ENCODE measurements at regions not wholly inside any gene's neighbourhood (a gene's known extent, or its start where the extent isn't known, plus 50 kb on each side); places are given as distances from the start of the nearest gene placed in this dataset.

DNA sequence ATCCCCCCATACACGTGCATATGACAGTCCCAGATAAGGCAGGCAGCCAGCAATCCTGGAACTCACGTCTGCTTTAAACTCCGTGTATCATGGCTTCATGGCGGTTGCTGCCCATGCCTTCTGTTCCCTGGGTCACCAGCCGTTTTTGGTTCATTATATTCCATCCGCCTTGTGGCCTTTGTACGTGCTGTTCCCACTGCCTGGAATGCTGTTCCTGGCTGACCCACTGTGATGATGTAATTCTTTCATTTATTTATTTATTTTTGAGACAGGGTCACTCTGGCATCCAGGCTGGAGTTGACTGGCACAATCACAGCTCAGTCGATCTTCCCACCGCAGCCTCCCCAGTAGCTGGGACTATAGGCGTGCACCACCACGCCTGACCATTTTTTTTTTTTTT is 136.7 kb upstream of the GSE1 start:
- 93% methylated on average over 11 of the region's 11 CpGs for WGBS (ENCODE audit: low lambda C conversion rate)
- H3K79me2 ChIP-seq (ENCODE audit: insufficient read depth) = no peaks in the 10 kb centered on the region

GRCh38 chr16:85477801-85478363 is 135.2 kb upstream of the GSE1 start:
- Histone ChIP-seq H3F3A (replicated peaks; ENCODE audit: insufficient read depth) (no peaks in the 10 kb centered on the region), H3K9me2 (no peaks in the 10 kb centered on the region), H3K36me3 (replicated peaks in 1 of 2; ENCODE audit: control insufficient read depth in 1 of 2, insufficient read depth in 2 of 2, low read length in 1 of 2) (no peaks in the 10 kb centered on the region), H4K20me1 (ENCODE audit: insufficient read depth) (0 out of 2 replicates have a peak, but pooled peaks cover 6% of the 10 kb centered on the region), H3K27ac (ENCODE audit: low read depth in 2 of 2, low read length in 1 of 2) (no peak overlapping the region), H3K9me3 (no peaks in the 10 kb centered on the region), H3K4me1 (ENCODE audit: control insufficient read depth in 1 of 2, insufficient read depth in 2 of 2, low read depth in 1 of 2, low read length in 1 of 2) (peaks cover 0 to 35% of the 10 kb centered on the region in 2 experiments; a peak in 2 of 4 replicates), H3K9ac (no peak overlapping the region), H3K4me2 (no peak overlapping the region), H3K27me3 (ENCODE audit: insufficient read depth) (no peaks in the 10 kb centered on the region), H3K79me2 (ENCODE audit: insufficient read depth) (no peaks in the 10 kb centered on the region), H2AFZ (ENCODE audit: low read depth) (no peak overlapping the region), H3K4me3 (ENCODE audit: low read depth in 2 of 2, low read length in 1 of 2) (no peak overlapping the region)
- WGBS (ENCODE audit: low lambda C conversion rate) = 89% methylated on average over 23 of the region's 24 CpGs
- POLR2A ChIA-PET = no interaction called here
- no peak for DNase-seq
- CTCF ChIA-PET = interaction anchor here (0.7 to 1.1 kb wide), 2 partner anchors 32 to 75 kb away, joined by 3 read pairs; no protein-coding TSS in a partner anchor
- TF ChIP-seq USF1 (IDR thresholded peaks at IDR 0.05; ENCODE audit: borderline replicate concordance, low read depth) (no peak), MEF2A (IDR thresholded peaks at IDR 0.05; ENCODE audit: borderline replicate concordance, low read depth) (no peak), EP300 (IDR thresholded peaks at IDR 0.05; ENCODE audit: borderline replicate concordance in 1 of 2, low read depth in 1 of 2, low read length in 1 of 2) (no peak), SIN3A (IDR thresholded peaks at IDR 0.05; ENCODE audit: borderline replicate concordance, low read depth, low read length) (no peak), POLR2AphosphoS5 (IDR thresholded peaks at IDR 0.05; ENCODE audit: low read depth, low read length) (no peak), FOSL2 (IDR thresholded peaks at IDR 0.05; ENCODE audit: borderline replicate concordance, low read depth) (no peak), YY1 (IDR thresholded peaks at IDR 0.05; ENCODE audit: low read depth) (no peak), FOXJ3 (CRISPR knock-in tag; IDR thresholded peaks at IDR 0.05) (no peak), RFX5 (IDR thresholded peaks at IDR 0.05; ENCODE audit: low read length) (no peak), NFIC (IDR thresholded peaks at IDR 0.05; ENCODE audit: borderline replicate concordance) (no peak), TAF1 (IDR thresholded peaks at IDR 0.05; ENCODE audit: borderline replicate concordance, low read depth, low read length) (no peak), CHD2 (IDR thresholded peaks at IDR 0.05; ENCODE audit: low read length, partially characterized antibody) (no peak), TCF12 (IDR thresholded peaks at IDR 0.05) (no peak), FOXM1 (IDR thresholded peaks at IDR 0.05; ENCODE audit: low read depth) (no peak), GABPA (IDR thresholded peaks at IDR 0.05; ENCODE audit: low read depth) (no peak)
- TF ChIP-seq, protein P1, sequence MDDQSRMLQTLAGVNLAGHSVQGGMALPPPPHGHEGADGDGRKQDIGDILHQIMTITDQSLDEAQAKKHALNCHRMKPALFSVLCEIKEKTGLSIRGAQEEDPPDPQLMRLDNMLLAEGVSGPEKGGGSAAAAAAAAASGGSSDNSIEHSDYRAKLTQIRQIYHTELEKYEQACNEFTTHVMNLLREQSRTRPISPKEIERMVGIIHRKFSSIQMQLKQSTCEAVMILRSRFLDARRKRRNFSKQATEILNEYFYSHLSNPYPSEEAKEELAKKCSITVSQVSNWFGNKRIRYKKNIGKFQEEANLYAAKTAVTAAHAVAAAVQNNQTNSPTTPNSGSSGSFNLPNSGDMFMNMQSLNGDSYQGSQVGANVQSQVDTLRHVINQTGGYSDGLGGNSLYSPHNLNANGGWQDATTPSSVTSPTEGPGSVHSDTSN (IDR thresholded peaks at IDR 0.05) = no peak
- TF ChIP-seq, protein P2, sequence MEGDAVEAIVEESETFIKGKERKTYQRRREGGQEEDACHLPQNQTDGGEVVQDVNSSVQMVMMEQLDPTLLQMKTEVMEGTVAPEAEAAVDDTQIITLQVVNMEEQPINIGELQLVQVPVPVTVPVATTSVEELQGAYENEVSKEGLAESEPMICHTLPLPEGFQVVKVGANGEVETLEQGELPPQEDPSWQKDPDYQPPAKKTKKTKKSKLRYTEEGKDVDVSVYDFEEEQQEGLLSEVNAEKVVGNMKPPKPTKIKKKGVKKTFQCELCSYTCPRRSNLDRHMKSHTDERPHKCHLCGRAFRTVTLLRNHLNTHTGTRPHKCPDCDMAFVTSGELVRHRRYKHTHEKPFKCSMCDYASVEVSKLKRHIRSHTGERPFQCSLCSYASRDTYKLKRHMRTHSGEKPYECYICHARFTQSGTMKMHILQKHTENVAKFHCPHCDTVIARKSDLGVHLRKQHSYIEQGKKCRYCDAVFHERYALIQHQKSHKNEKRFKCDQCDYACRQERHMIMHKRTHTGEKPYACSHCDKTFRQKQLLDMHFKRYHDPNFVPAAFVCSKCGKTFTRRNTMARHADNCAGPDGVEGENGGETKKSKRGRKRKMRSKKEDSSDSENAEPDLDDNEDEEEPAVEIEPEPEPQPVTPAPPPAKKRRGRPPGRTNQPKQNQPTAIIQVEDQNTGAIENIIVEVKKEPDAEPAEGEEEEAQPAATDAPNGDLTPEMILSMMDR (IDR thresholded peaks at IDR 0.05) = no peak
- TF ChIP-seq, protein P3, sequence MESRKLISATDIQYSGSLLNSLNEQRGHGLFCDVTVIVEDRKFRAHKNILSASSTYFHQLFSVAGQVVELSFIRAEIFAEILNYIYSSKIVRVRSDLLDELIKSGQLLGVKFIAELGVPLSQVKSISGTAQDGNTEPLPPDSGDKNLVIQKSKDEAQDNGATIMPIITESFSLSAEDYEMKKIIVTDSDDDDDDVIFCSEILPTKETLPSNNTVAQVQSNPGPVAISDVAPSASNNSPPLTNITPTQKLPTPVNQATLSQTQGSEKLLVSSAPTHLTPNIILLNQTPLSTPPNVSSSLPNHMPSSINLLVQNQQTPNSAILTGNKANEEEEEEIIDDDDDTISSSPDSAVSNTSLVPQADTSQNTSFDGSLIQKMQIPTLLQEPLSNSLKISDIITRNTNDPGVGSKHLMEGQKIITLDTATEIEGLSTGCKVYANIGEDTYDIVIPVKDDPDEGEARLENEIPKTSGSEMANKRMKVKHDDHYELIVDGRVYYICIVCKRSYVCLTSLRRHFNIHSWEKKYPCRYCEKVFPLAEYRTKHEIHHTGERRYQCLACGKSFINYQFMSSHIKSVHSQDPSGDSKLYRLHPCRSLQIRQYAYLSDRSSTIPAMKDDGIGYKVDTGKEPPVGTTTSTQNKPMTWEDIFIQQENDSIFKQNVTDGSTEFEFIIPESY (IDR thresholded peaks at IDR 0.05; ENCODE audit: borderline replicate concordance, low read depth) = no peak

More for the DNA sequence above, 136.7 kb upstream of the GSE1 start:
- H3K9me2 ChIP-seq = no peaks in the 10 kb centered on the region
- H3K9ac ChIP-seq = no peak overlapping the region
- H3K9me3 ChIP-seq = no peaks in the 10 kb centered on the region
- no peak for TF ChIP-seq ELF1 (IDR thresholded peaks at IDR 0.05)
- no peak overlapping the region for H3K4me3 ChIP-seq (ENCODE audit: low read depth in 2 of 2, low read length in 1 of 2)
- H3F3A ChIP-seq (replicated peaks; ENCODE audit: insufficient read depth) = no peaks in the 10 kb centered on the region
- no peaks in the 10 kb centered on the region for H3K27me3 ChIP-seq (ENCODE audit: insufficient read depth)
- peaks cover 0 to 48% of the 10 kb centered on the region in 2 experiments; a peak in 2 of 4 replicates for H3K4me1 ChIP-seq (ENCODE audit: control insufficient read depth in 1 of 2, insufficient read depth in 2 of 2, low read depth in 1 of 2, low read length in 1 of 2)
- 0 out of 2 replicates have a peak, but pooled peaks cover 6% of the 10 kb centered on the region for H4K20me1 ChIP-seq (ENCODE audit: insufficient read depth)
- H3K36me3 ChIP-seq (replicated peaks in 1 of 2; ENCODE audit: control insufficient read depth in 1 of 2, insufficient read depth in 2 of 2, low read length in 1 of 2) = no peaks in the 10 kb centered on the region
- no peak overlapping the region for H3K4me2 ChIP-seq
- POLR2A ChIA-PET = no interaction called here
- peak overlapping the region in 1 of 2 experiments; percentile 76; a peak in 1 of 4 replicates for H3K27ac ChIP-seq (ENCODE audit: low read depth in 2 of 2, low read length in 1 of 2)
- DNase-seq = no peak
- no peak overlapping the region for H2AFZ ChIP-seq (ENCODE audit: low read depth)
- CTCF ChIA-PET = interaction anchor here (0.8 to 1.7 kb wide), 5 partner anchors 11 to 135 kb away, joined by 3 to 7 read pairs (median 3); no protein-coding TSS in a partner anchor
